ENCODE measurements at regions not wholly inside any gene's neighbourhood (a gene's known extent, or its start where the extent isn't known, plus 50 kb on each side); places are given as distances from the start of the nearest gene placed in this dataset.

- no peak for DNase-seq
- TF ChIP-seq CTCF (IDR thresholded peaks at IDR 0.05; ENCODE audit: control extremely low read depth, extremely low read depth): no peak
- no peak for ATAC-seq (ENCODE audit: insufficient read depth, low FRiP score)
- Histone ChIP-seq H3K4me1 (ENCODE audit: control insufficient read depth in 5 of 5, insufficient read depth in 5 of 5, low read length in 5 of 5) (no peaks in the 10 kb centered on the region), H3K9me3 (ENCODE audit: control insufficient read depth in 4 of 4, insufficient read depth in 3 of 4, low read length in 3 of 4) (peaks cover 0 to 12% (median 0%) of the 10 kb centered on the region in 4 donors), H3K27ac (ENCODE audit: low read depth in 1 of 2, low read length in 1 of 2) (no peak overlapping the region), H3K36me3 (ENCODE audit: control insufficient read depth in 4 of 4, insufficient read depth in 4 of 4, low read length in 4 of 4) (no peaks in the 10 kb centered on the region), H3K27me3 (ENCODE audit: control insufficient read depth in 3 of 3, insufficient read depth in 3 of 3, low read length in 2 of 3) (no peaks in the 10 kb centered on the region), H3K9ac (ENCODE audit: insufficient read depth in 1 of 2, low read length in 2 of 2) (no peak overlapping the region), H3K4me3 (no peak overlapping the region)
- 86 to 90% methylated on average over 2 of the region's 2 CpGs for WGBS, 2 donors
These were observed 139.4 kb downstream of the OAT start for GRCh38 chr10:124279298-124279697.

- 94 to 97% methylated on average over 5 of the region's 5 CpGs for WGBS, 2 donors
- no peak overlapping the region for H3K4me3 ChIP-seq
- DNase-seq: no peak
These were observed 140.4 kb downstream of the OAT start for GRCh38 chr10:124278356-124278755.

GRCh38 chr10:124273141-124273540 is 145.6 kb downstream of the OAT start:
- Histone ChIP-seq H3K4me1 (ENCODE audit: control insufficient read depth in 5 of 5, insufficient read depth in 5 of 5, low read length in 5 of 5) (peaks cover 0 to 3% (median 0%) of the 10 kb centered on the region in 5 donors), H3K27ac (ENCODE audit: low read depth in 1 of 2, low read length in 1 of 2) (no peak overlapping the region), H3K36me3 (ENCODE audit: control insufficient read depth in 4 of 4, insufficient read depth in 4 of 4, low read length in 4 of 4) (no peaks in the 10 kb centered on the region), H3K4me3 (no peak overlapping the region), H3K27me3 (ENCODE audit: control insufficient read depth in 3 of 3, insufficient read depth in 3 of 3, low read length in 2 of 3) (no peaks in the 10 kb centered on the region), H3K9ac (ENCODE audit: insufficient read depth in 1 of 2, low read length in 2 of 2) (no peak overlapping the region), H3K9me3 (ENCODE audit: control insufficient read depth in 4 of 4, insufficient read depth in 3 of 4, low read length in 3 of 4) (peaks cover 0 to 12% (median 6%) of the 10 kb centered on the region in 4 donors)
- no peak for ATAC-seq (ENCODE audit: insufficient read depth, low FRiP score)
- no peak for TF ChIP-seq CTCF (IDR thresholded peaks at IDR 0.05; ENCODE audit: control extremely low read depth, extremely low read depth)
- 55 to 59% methylated on average over 1 of the region's 1 CpG for WGBS, 2 donors
- no peak for DNase-seq

More at GRCh38 chr10:124278356-124278755, 140.4 kb downstream of the OAT start:
- Histone ChIP-seq H3K27me3 (ENCODE audit: control insufficient read depth in 3 of 3, insufficient read depth in 3 of 3, low read length in 2 of 3) (no peaks in the 10 kb centered on the region), H3K4me1 (ENCODE audit: control insufficient read depth in 5 of 5, insufficient read depth in 5 of 5, low read length in 5 of 5) (no peaks in the 10 kb centered on the region), H3K36me3 (ENCODE audit: control insufficient read depth in 4 of 4, insufficient read depth in 4 of 4, low read length in 4 of 4) (no peaks in the 10 kb centered on the region), H3K9ac (ENCODE audit: insufficient read depth in 1 of 2, low read length in 2 of 2) (no peak overlapping the region), H3K9me3 (ENCODE audit: control insufficient read depth in 4 of 4, insufficient read depth in 3 of 4, low read length in 3 of 4) (peaks cover 0 to 12% (median 0%) of the 10 kb centered on the region in 4 donors), H3K27ac (ENCODE audit: low read depth in 1 of 2, low read length in 1 of 2) (no peak overlapping the region)
- no peak for TF ChIP-seq CTCF (IDR thresholded peaks at IDR 0.05; ENCODE audit: control extremely low read depth, extremely low read depth)
- ATAC-seq (ENCODE audit: insufficient read depth, low FRiP score): no peak

- Histone ChIP-seq H3K4me3 (no peak overlapping the region), H3K27ac (ENCODE audit: low read depth in 1 of 2, low read length in 1 of 2) (no peak overlapping the region), H3K36me3 (ENCODE audit: control insufficient read depth in 4 of 4, insufficient read depth in 4 of 4, low read length in 4 of 4) (no peaks in the 10 kb centered on the region), H3K27me3 (ENCODE audit: control insufficient read depth in 3 of 3, insufficient read depth in 3 of 3, low read length in 2 of 3) (no peaks in the 10 kb centered on the region), H3K9me3 (ENCODE audit: control insufficient read depth in 4 of 4, insufficient read depth in 3 of 4, low read length in 3 of 4) (peaks cover 0 to 12% (median 6%) of the 10 kb centered on the region in 4 donors), H3K9ac (ENCODE audit: insufficient read depth in 1 of 2, low read length in 2 of 2) (no peak overlapping the region), H3K4me1 (ENCODE audit: control insufficient read depth in 5 of 5, insufficient read depth in 5 of 5, low read length in 5 of 5) (peaks cover 0 to 15% (median 8%) of the 10 kb centered on the region in 5 donors)
- ATAC-seq (ENCODE audit: insufficient read depth, low FRiP score): no peak
- no peak for DNase-seq
- no peak for TF ChIP-seq CTCF (IDR thresholded peaks at IDR 0.05; ENCODE audit: control extremely low read depth, extremely low read depth)
- WGBS, 2 donors: 79 to 83% methylated on average over 4 of the region's 4 CpGs
These were observed 147.0 kb downstream of the OAT start for GRCh38 chr10:124271676-124272075.

Data from lung (tissue), 11 donors.